22Rv1 (cell line): ENCODE measurements at regions not wholly inside any gene's neighbourhood (a gene's known extent, or its start where the extent isn't known, plus 50 kb on each side); places are given as distances from the start of the nearest gene placed in this dataset.
"Not testable (repeated sequence)": the region's sequence is repeated elsewhere in the genome, so short reads cannot be mapped to it uniquely, and the experiment has no call there.

ENCODE experiments used
- H3K27ac ChIP-seq: fragments of 450-650 bp; 2 replicates; pipeline ENCODE4 v1.5.1; 2017
- CTCF ChIP-seq: fragments of 450-650 bp; IDR thresholded peaks from 2 replicates; pipeline ENCODE4 v1.5.1; 2017; ENCODE audit warnings: mild to moderate bottlenecking
- ZFX ChIP-seq: fragments of 450-650 bp; IDR thresholded peaks from 2 replicates; pipeline ENCODE4 v1.6.1; 2017; ENCODE audit warnings: antibody characterized with exemption, borderline replicate concordance

- TF ChIP-seq CTCF (no peak), ZFX (no peak)
- H3K27ac ChIP-seq = peak overlapping the region; percentile 68
Measured at GRCh38 chr13:78067290-78067689, 148.7 kb upstream of the EDNRB start.

GRCh38 chr13:78065141-78065540, 146.5 kb upstream of the EDNRB start:
- TF ChIP-seq CTCF (no peak), ZFX (no peak)
- no peak overlapping the region for H3K27ac ChIP-seq

GRCh38 chr13:78061806-78062205, 143.2 kb upstream of the EDNRB start:
- H3K27ac ChIP-seq = no peak overlapping the region
- TF ChIP-seq CTCF (no peak), ZFX (no peak)

GRCh38 chr13:78060966-78061365, 142.3 kb upstream of the EDNRB start:
- TF ChIP-seq ZFX (no peak), CTCF (no peak)
- H3K27ac ChIP-seq = no peak overlapping the region

- not testable (repeated sequence) for H3K27ac ChIP-seq
Measured at GRCh38 chr13:78056865-78057264, 138.2 kb upstream of the EDNRB start.

GRCh38 chr13:78054157-78054556, 135.5 kb upstream of the EDNRB start:
- TF ChIP-seq ZFX (no peak), CTCF (no peak)

GRCh38 chr13:78047151-78047550, 128.5 kb upstream of the EDNRB start:
- no peak overlapping the region for H3K27ac ChIP-seq
- TF ChIP-seq CTCF (no peak), ZFX (no peak)

More at GRCh38 chr13:78054157-78054556, 135.5 kb upstream of the EDNRB start:
- no peak overlapping the region for H3K27ac ChIP-seq

GRCh38 chr13:78046331-78046730, 127.7 kb upstream of the EDNRB start:
- no peak overlapping the region for H3K27ac ChIP-seq
- TF ChIP-seq CTCF = no peak
- TF ChIP-seq ZFX = no peak
